ENCODE measurements at regions not wholly inside any gene's neighbourhood (a gene's known extent, or its start where the extent isn't known, plus 50 kb on each side); places are given as distances from the start of the nearest gene placed in this dataset.

GRCh38 chr15:62218841-62219240 lies 53.8 kb upstream of the C2CD4B start:
- Histone ChIP-seq H3K4me3 (ENCODE audit: low read depth, low read length, poor library complexity, severe bottlenecking) (no peak overlapping the region), H3K9me3 (ENCODE audit: low read length) (0 out of 2 replicates have a peak, but pooled peaks cover 5% of the 10 kb centered on the region), H3K9me2 (ENCODE audit: insufficient read depth, low read length) (no peaks in the 10 kb centered on the region), H3K79me2 (ENCODE audit: insufficient read depth, low read depth, low read length) (no peaks in the 10 kb centered on the region), H3K36me3 (ENCODE audit: insufficient read depth, low read length) (no peaks in the 10 kb centered on the region), H3K4me2 (ENCODE audit: low read length) (no peak overlapping the region), H4K20me1 (ENCODE audit: insufficient read depth, low read length) (no peaks in the 10 kb centered on the region), H3K27ac (ENCODE audit: low read depth, low read length, poor library complexity, severe bottlenecking) (no peak overlapping the region), H2AFZ (ENCODE audit: low read length) (no peak overlapping the region), H3K4me1 (ENCODE audit: insufficient read depth, low read length, poor library complexity, severe bottlenecking) (no peaks in the 10 kb centered on the region)
- intact Hi-C loops (cut with micrococcal nuclease; ENCODE audit: unreplicated experiment), result no loop called here
- TF ChIP-seq EZH2phosphoT487 (IDR thresholded peaks at IDR 0.05; ENCODE audit: borderline replicate concordance, low read depth, low read length) (no peak), CTCF (conservative IDR thresholded peaks at IDR 0.05; ENCODE audit: low read length) (no peak)
- DNase-seq (ENCODE audit: low spot score), result no peak
- ChIA-PET CTCF (ENCODE audit: unreplicated experiment) (no interaction called here), POLR2A (no interaction called here)
- BruUV-seq (replicated peaks), result no TSS peak

- Histone ChIP-seq H3K4me3 (ENCODE audit: low read depth, low read length, poor library complexity, severe bottlenecking) (no peak overlapping the region), H3K79me2 (ENCODE audit: insufficient read depth, low read depth, low read length) (no peaks in the 10 kb centered on the region), H2AFZ (ENCODE audit: low read length) (no peak overlapping the region), H4K20me1 (ENCODE audit: insufficient read depth, low read length) (no peaks in the 10 kb centered on the region), H3K9me3 (ENCODE audit: low read length) (0 out of 2 replicates have a peak, but pooled peaks cover 5% of the 10 kb centered on the region), H3K9me2 (ENCODE audit: insufficient read depth, low read length) (no peaks in the 10 kb centered on the region), H3K4me1 (ENCODE audit: insufficient read depth, low read length, poor library complexity, severe bottlenecking) (no peaks in the 10 kb centered on the region), H3K4me2 (ENCODE audit: low read length) (no peak overlapping the region), H3K36me3 (ENCODE audit: insufficient read depth, low read length) (no peaks in the 10 kb centered on the region), H3K27ac (ENCODE audit: low read depth, low read length, poor library complexity, severe bottlenecking) (no peak overlapping the region)
- ChIA-PET POLR2A (no interaction called here), CTCF (ENCODE audit: unreplicated experiment) (no interaction called here)
- no TSS peak for BruUV-seq (replicated peaks)
- no peak for TF ChIP-seq CTCF (conservative IDR thresholded peaks at IDR 0.05; ENCODE audit: low read length)
- TF ChIP-seq EZH2phosphoT487 (IDR thresholded peaks at IDR 0.05; ENCODE audit: borderline replicate concordance, low read depth, low read length), result no peak
- intact Hi-C loops (cut with micrococcal nuclease; ENCODE audit: unreplicated experiment), result no loop called here
- no peak for DNase-seq (ENCODE audit: low spot score)
Observed at GRCh38 chr15:62219799-62220198, 54.7 kb upstream of the C2CD4B start.

GRCh38 chr15:62223020-62223419 lies 57.9 kb upstream of the C2CD4B start:
- Histone ChIP-seq H3K4me2 (ENCODE audit: low read length) (no peak overlapping the region), H3K27ac (ENCODE audit: low read depth, low read length, poor library complexity, severe bottlenecking) (no peak overlapping the region), H3K36me3 (ENCODE audit: insufficient read depth, low read length) (no peaks in the 10 kb centered on the region), H3K9me2 (ENCODE audit: insufficient read depth, low read length) (no peaks in the 10 kb centered on the region), H3K4me3 (ENCODE audit: low read depth, low read length, poor library complexity, severe bottlenecking) (no peak overlapping the region), H3K4me1 (ENCODE audit: insufficient read depth, low read length, poor library complexity, severe bottlenecking) (no peaks in the 10 kb centered on the region), H3K79me2 (ENCODE audit: insufficient read depth, low read depth, low read length) (no peaks in the 10 kb centered on the region), H4K20me1 (ENCODE audit: insufficient read depth, low read length) (no peaks in the 10 kb centered on the region), H2AFZ (ENCODE audit: low read length) (no peak overlapping the region), H3K9me3 (ENCODE audit: low read length) (no peaks in the 10 kb centered on the region)
- no peak for TF ChIP-seq CTCF (conservative IDR thresholded peaks at IDR 0.05; ENCODE audit: low read length)
- no peak for TF ChIP-seq EZH2phosphoT487 (IDR thresholded peaks at IDR 0.05; ENCODE audit: borderline replicate concordance, low read depth, low read length)
- intact Hi-C loops (cut with micrococcal nuclease; ENCODE audit: unreplicated experiment), result no loop called here
- no peak for DNase-seq (ENCODE audit: low spot score)
- BruUV-seq (replicated peaks), result no TSS peak
- POLR2A ChIA-PET, result no interaction called here
- CTCF ChIA-PET (ENCODE audit: unreplicated experiment), result no interaction called here
